ENCODE measurements at regions not wholly inside any gene's neighbourhood (a gene's known extent, or its start where the extent isn't known, plus 50 kb on each side); places are given as distances from the start of the nearest gene placed in this dataset.

- TF ChIP-seq CTCF (IDR thresholded peaks at IDR 0.05) (no peak), POLR2A (IDR thresholded peaks at IDR 0.05) (no peak), POLR2AphosphoS5 (IDR thresholded peaks at IDR 0.05) (no peak)
These were observed 437.4 kb upstream of the POU3F3 start for GRCh38 chr2:104416339-104417000.
